ENCODE measurements at regions not wholly inside any gene's neighbourhood (a gene's known extent, or its start where the extent isn't known, plus 50 kb on each side); places are given as distances from the start of the nearest gene placed in this dataset.

DNA sequence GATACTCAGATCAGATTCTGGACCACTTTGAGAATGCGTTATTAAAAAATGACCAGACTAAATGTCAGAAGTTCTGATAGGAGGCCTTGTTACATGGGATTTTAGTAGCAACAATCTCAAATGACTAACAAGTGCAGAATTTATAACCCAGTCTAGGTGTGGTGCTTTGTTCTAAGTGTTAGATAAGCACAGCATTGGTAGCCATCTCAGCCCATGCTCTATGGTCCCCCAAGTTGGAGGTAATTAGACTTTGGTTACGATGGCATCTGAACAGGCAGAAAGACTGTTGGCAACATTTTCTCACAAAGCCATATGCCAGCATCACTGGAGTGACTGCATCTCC, 140.4 kb upstream of the RPS23 start (continued):
- TF ChIP-seq, protein P1, sequence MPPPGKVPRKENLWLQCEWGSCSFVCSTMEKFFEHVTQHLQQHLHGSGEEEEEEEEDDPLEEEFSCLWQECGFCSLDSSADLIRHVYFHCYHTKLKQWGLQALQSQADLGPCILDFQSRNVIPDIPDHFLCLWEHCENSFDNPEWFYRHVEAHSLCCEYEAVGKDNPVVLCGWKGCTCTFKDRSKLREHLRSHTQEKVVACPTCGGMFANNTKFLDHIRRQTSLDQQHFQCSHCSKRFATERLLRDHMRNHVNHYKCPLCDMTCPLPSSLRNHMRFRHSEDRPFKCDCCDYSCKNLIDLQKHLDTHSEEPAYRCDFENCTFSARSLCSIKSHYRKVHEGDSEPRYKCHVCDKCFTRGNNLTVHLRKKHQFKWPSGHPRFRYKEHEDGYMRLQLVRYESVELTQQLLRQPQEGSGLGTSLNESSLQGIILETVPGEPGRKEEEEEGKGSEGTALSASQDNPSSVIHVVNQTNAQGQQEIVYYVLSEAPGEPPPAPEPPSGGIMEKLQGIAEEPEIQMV (CRISPR knock-in tag; IDR thresholded peaks at IDR 0.05; ENCODE audit: low read depth), result no peak
- no peak for TF ChIP-seq FOXK1 (CRISPR knock-in tag; IDR thresholded peaks at IDR 0.05; ENCODE audit: borderline replicate concordance, low read depth)
- no peak for TF ChIP-seq ZNF619 (CRISPR knock-in tag; IDR thresholded peaks at IDR 0.05)
- TF ChIP-seq ZNF343 (CRISPR knock-in tag; IDR thresholded peaks at IDR 0.05), result no peak

DNA sequence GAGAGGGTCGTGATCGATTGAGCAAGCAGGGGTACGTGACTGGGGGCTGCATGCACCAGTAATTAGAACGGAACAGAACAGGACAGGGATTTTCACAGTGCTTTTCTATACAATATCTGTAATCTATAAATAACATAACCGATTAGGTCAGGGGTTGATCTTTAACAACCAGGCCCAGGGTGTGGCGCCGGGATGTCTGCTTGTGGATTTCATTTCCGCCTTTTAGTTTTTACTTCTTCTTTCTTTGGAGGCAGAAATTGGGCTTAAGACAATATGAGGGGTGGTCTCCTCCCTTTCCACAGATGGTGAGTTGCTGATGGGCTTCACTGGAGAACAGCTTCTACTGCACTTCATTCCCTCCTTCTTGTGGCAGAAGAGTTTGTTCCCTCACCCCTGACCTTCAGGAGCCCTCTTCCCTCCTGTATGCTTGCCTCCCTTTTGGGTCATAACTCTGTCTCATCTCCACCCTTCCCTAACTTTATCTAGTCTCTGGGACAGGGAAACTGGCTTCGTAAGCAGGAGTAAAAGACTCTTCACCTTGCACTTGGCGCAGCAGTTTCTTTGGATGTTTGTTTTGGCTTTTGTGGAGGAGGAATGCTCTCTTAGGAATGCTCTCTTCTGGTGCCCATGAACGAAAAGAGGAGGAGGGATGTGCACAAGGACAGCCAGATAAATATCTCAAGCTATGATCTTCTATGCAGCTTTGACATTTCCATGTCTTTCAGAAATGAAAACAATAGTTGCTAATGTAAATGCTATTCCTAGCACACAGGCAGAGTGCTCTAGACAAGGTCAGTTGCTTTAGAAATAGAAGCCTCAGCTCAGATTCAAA, 139.8 kb upstream of the RPS23 start:
- ChIA-PET POLR2A (no interaction called here), CTCF (ENCODE audit: low intra/inter-chr PET ratio, low total read pairs) (no interaction called here)
- in situ Hi-C loops (cut with HindIII; ENCODE audit: extremely low pct_ligation_motif_present, low pct_unique_long_range_greater_than_20kb), result no loop called here

More for the DNA sequence above, 139.8 kb upstream of the RPS23 start:
- H3K27me3 ChIP-seq (ENCODE audit: control insufficient read depth in 1 of 2, insufficient read depth in 2 of 2, low read length in 2 of 2), result no peaks in the 10 kb centered on the region
- no peak overlapping the region for H3K27ac ChIP-seq (ENCODE audit: extremely low read length, insufficient read depth, low read length)
- TF ChIP-seq SRSF4 (IDR thresholded peaks at IDR 0.05; ENCODE audit: low read depth, low read length, poor library complexity, severe bottlenecking), result no peak
- TF ChIP-seq, protein P2, sequence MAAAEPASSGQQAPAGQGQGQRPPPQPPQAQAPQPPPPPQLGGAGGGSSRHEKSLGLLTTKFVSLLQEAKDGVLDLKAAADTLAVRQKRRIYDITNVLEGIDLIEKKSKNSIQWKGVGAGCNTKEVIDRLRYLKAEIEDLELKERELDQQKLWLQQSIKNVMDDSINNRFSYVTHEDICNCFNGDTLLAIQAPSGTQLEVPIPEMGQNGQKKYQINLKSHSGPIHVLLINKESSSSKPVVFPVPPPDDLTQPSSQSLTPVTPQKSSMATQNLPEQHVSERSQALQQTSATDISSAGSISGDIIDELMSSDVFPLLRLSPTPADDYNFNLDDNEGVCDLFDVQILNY (CRISPR knock-in tag; conservative IDR thresholded peaks at IDR 0.05), result no peak
- TF ChIP-seq, protein P3, sequence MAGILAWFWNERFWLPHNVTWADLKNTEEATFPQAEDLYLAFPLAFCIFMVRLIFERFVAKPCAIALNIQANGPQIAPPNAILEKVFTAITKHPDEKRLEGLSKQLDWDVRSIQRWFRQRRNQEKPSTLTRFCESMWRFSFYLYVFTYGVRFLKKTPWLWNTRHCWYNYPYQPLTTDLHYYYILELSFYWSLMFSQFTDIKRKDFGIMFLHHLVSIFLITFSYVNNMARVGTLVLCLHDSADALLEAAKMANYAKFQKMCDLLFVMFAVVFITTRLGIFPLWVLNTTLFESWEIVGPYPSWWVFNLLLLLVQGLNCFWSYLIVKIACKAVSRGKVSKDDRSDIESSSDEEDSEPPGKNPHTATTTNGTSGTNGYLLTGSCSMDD (CRISPR knock-in tag; IDR thresholded peaks at IDR 0.05), result no peak
- TF ChIP-seq FOXK1 (CRISPR knock-in tag; IDR thresholded peaks at IDR 0.05; ENCODE audit: borderline replicate concordance, low read depth), result no peak
- TF ChIP-seq HNRNPH1 (optimal IDR thresholded peaks at IDR 0.05; ENCODE audit: low read depth, low read length), result no peak
- no peak for TF ChIP-seq ZNF234 (CRISPR knock-in tag; conservative IDR thresholded peaks at IDR 0.05)
- no peak for TF ChIP-seq MIER3 (CRISPR knock-in tag; IDR thresholded peaks at IDR 0.05; ENCODE audit: borderline replicate concordance)
- FAIRE-seq, result no peak
- ATAC-seq, result no peak
- no peaks in the 10 kb centered on the region for H3K9me3 ChIP-seq (ENCODE audit: low read length)
- no peak overlapping the region for H3K9ac ChIP-seq (ENCODE audit: insufficient read depth, low read depth, low read length)
- no peaks in the 10 kb centered on the region for H4K20me1 ChIP-seq (ENCODE audit: insufficient read depth, low read length)
- intact Hi-C loops (cut with micrococcal nuclease; ENCODE audit: unreplicated experiment), result no loop called here
- H3K36me3 ChIP-seq (replicated peaks in 1 of 2; ENCODE audit: control insufficient read depth in 1 of 2, insufficient read depth in 2 of 2, low read length in 2 of 2), result no peaks in the 10 kb centered on the region
- no peak overlapping the region for H3K4me2 ChIP-seq (ENCODE audit: low read depth, low read length)
- no peak overlapping the region for H2AFZ ChIP-seq (ENCODE audit: low read length)
- WGBS (ENCODE audit: low lambda C conversion rate), result 56% methylated on average over 11 of the region's 11 CpGs
- no peak for DNase-seq (ENCODE audit: low spot score)
- peaks cover 14% of the 10 kb centered on the region for H3K4me1 ChIP-seq (ENCODE audit: insufficient read depth, low read length)
- BruUV-seq (replicated peaks), result no TSS peak
- H3K79me2 ChIP-seq (ENCODE audit: insufficient read depth, low read length), result no peaks in the 10 kb centered on the region
- H3K4me3 ChIP-seq (replicated peaks in 1 of 3; ENCODE audit: insufficient read depth in 1 of 3, low read depth in 2 of 3, low read length in 3 of 3), result no peak overlapping the region

Measured in HepG2 (cell line).